ENCODE measurements at regions not wholly inside any gene's neighbourhood (a gene's known extent, or its start where the extent isn't known, plus 50 kb on each side); places are given as distances from the start of the nearest gene placed in this dataset.

- no peak for TF ChIP-seq CTCF (IDR thresholded peaks at IDR 0.05; ENCODE audit: insufficient read depth, low read depth, low read length)
- no peak overlapping the region for H3K4me3 ChIP-seq (ENCODE audit: low read depth, low read length)
- ChIA-PET CTCF (no interaction called here), POLR2A (no interaction called here)
- peaks cover 12% of the 10 kb centered on the region for H3K27me3 ChIP-seq (ENCODE audit: control insufficient read depth, insufficient read depth, low read length)
- no peaks in the 10 kb centered on the region for H3K36me3 ChIP-seq (ENCODE audit: control insufficient read depth, insufficient read depth, low read length)
- DNase-seq (ENCODE audit: low read depth) = no peak
Measured at GRCh38 chr1:36588972-36589371, 106.3 kb upstream of the CSF3R start.

GRCh38 chr1:36585569-36586548 is 103.1 kb upstream of the CSF3R start:
- no peak for TF ChIP-seq CTCF (IDR thresholded peaks at IDR 0.05; ENCODE audit: insufficient read depth, low read depth, low read length)
- CTCF ChIA-PET = interaction anchor here (6.2 kb wide), 1 partner anchor 11 kb away, joined by 37 read pairs; no protein-coding TSS in a partner anchor
- DNase-seq (ENCODE audit: low read depth) = no peak
- POLR2A ChIA-PET = no interaction called here
- Histone ChIP-seq H3K36me3 (ENCODE audit: control insufficient read depth, insufficient read depth, low read length) (no peaks in the 10 kb centered on the region), H3K27me3 (ENCODE audit: control insufficient read depth, insufficient read depth, low read length) (peaks cover 11% of the 10 kb centered on the region), H3K4me3 (ENCODE audit: low read depth, low read length) (no peak overlapping the region)

- TF ChIP-seq CTCF (IDR thresholded peaks at IDR 0.05; ENCODE audit: insufficient read depth, low read depth, low read length) = no peak
- H3K27me3 ChIP-seq (ENCODE audit: control insufficient read depth, insufficient read depth, low read length) = peaks cover 9% of the 10 kb centered on the region
- ChIA-PET CTCF (interaction anchor here (6.2 kb wide), 1 partner anchor 10 kb away, joined by 37 read pairs; no protein-coding TSS in a partner anchor), POLR2A (no interaction called here)
- DNase-seq (ENCODE audit: low read depth) = no peak
- H3K4me3 ChIP-seq (ENCODE audit: low read depth, low read length) = no peak overlapping the region
- H3K36me3 ChIP-seq (ENCODE audit: control insufficient read depth, insufficient read depth, low read length) = no peaks in the 10 kb centered on the region
Measured at GRCh38 chr1:36584874-36585453, 102.3 kb upstream of the CSF3R start.

- no peak for DNase-seq (ENCODE audit: low read depth)
- no peak for TF ChIP-seq CTCF (IDR thresholded peaks at IDR 0.05; ENCODE audit: insufficient read depth, low read depth, low read length)
- Histone ChIP-seq H3K36me3 (ENCODE audit: control insufficient read depth, insufficient read depth, low read length) (no peaks in the 10 kb centered on the region), H3K27me3 (ENCODE audit: control insufficient read depth, insufficient read depth, low read length) (peaks cover 6% of the 10 kb centered on the region; the same call in 1 of the 2 replicates), H3K4me3 (ENCODE audit: low read depth, low read length) (no peak overlapping the region)
- POLR2A ChIA-PET = no interaction called here
- CTCF ChIA-PET = interaction anchor here (6.2 kb wide), 1 partner anchor 9 kb away, joined by 37 read pairs; no protein-coding TSS in a partner anchor
Measured at GRCh38 chr1:36583980-36584782, 101.5 kb upstream of the CSF3R start.
